22Rv1 (cell line): ENCODE measurements at regions not wholly inside any gene's neighbourhood (a gene's known extent, or its start where the extent isn't known, plus 50 kb on each side); places are given as distances from the start of the nearest gene placed in this dataset.

Source experiments
- CTCF ChIP-seq: fragments of 450-650 bp; IDR thresholded peaks from 2 replicates; pipeline ENCODE4 v1.5.1; 2017; ENCODE audit warnings: mild to moderate bottlenecking
- ZFX ChIP-seq: fragments of 450-650 bp; IDR thresholded peaks from 2 replicates; pipeline ENCODE4 v1.6.1; 2017; ENCODE audit warnings: antibody characterized with exemption, borderline replicate concordance

GRCh38 chr4:93994175-93994994 lies 165.8 kb downstream of the ATOH1 start:
- TF ChIP-seq ZFX (no peak), CTCF (no peak)
